H1 (cell line): ENCODE measurements at regions not wholly inside any gene's neighbourhood (a gene's known extent, or its start where the extent isn't known, plus 50 kb on each side); places are given as distances from the start of the nearest gene placed in this dataset.

ENCODE experiments used
- CTCF ChIA-PET: fragments of 300-600 bp; sonication (Branson Sonifier 250); formaldehyde crosslinking; loops from one replicate; lab custom pipeline; 2021; ENCODE audit not compliant: partially characterized antibody; lab: Charles Lee
- POLR2A ChIA-PET: fragments of 300-600 bp; sonication (Branson Sonifier 250); formaldehyde crosslinking; loops from one replicate; lab custom pipeline; 2021; ENCODE audit warnings: inconsistent platforms; ENCODE audit not compliant: partially characterized antibody; lab: Charles Lee
- DNase-seq, 2 experiments: peaks; one replicate each; pipeline versions ENCODE4 v3.0.0 to v3.0.0-alpha.2; 2010 to 2022; ENCODE audit warnings: low spot score in 2 of 2, low read depth in 1 of 2, mixed read lengths in 1 of 2
- FAIRE-seq: peaks from 2 replicates; lab custom pipeline; 2011; peaks lifted over from hg19 to GRCh38; lab: Jason Lieb, UNC
- H2AFZ ChIP-seq: 2 replicates; pipeline ENCODE4 v1.8.1; 2012; ENCODE audit warnings: low read length, inconsistent platforms
- H2AK5ac ChIP-seq: 2 replicates; pipeline ENCODE4 v1.6.1; 2013; ENCODE audit warnings: low read depth, low read length
- H2BK120ac ChIP-seq: replicated peaks from 2 replicates; pipeline ENCODE3; 2013; ENCODE audit warnings: low read depth, low read length, inconsistent platforms
- H2BK12ac ChIP-seq: 2 replicates; pipeline ENCODE4 v1.6.1; 2013; ENCODE audit warnings: low read depth, low read length
- H2BK15ac ChIP-seq: 2 replicates; pipeline ENCODE4 v1.6.1; 2013; ENCODE audit warnings: low read length
- H2BK20ac ChIP-seq: 2 replicates; pipeline ENCODE4 v1.6.1; 2013; ENCODE audit warnings: low read length
- H2BK5ac ChIP-seq: 2 replicates; pipeline ENCODE4 v1.6.1; 2013; ENCODE audit warnings: low read depth, low read length
- H3K14ac ChIP-seq: 2 replicates; pipeline ENCODE4 v1.6.1; 2013; ENCODE audit warnings: inconsistent platforms; ENCODE audit not compliant: insufficient read length
- H3K18ac ChIP-seq: 2 replicates; pipeline ENCODE4 v1.6.1; 2013; ENCODE audit warnings: low read length; ENCODE audit errors: extremely low read depth
- H3K23ac ChIP-seq: 2 replicates; pipeline ENCODE4 v1.6.1; 2013; ENCODE audit warnings: inconsistent platforms; ENCODE audit not compliant: insufficient read length
- H3K23me2 ChIP-seq: 2 replicates; pipeline ENCODE4 v1.6.1; 2013; ENCODE audit warnings: low read depth, low read length
- H3K27ac ChIP-seq: 2 replicates; pipeline ENCODE4 v1.6.1; 2011; ENCODE audit warnings: low read depth, low read length, inconsistent platforms
- H3K27me3 ChIP-seq, 4 experiments: replicated peaks in 1 of 4; 1 replicate in 1 of 4; 2 replicates in 3 of 4; pipeline versions ENCODE4 v1.6.1 to v1.8.1; 2011 to 2013; ENCODE audit warnings: low read length in 3 of 4, mild to moderate bottlenecking in 3 of 4, inconsistent platforms in 2 of 4, mixed read lengths in 2 of 4, moderate library complexity in 1 of 4; ENCODE audit not compliant: control insufficient read depth in 3 of 4, insufficient read depth in 3 of 4; ENCODE audit errors: extremely low read depth in 1 of 4
- H3K36me3 ChIP-seq, 4 experiments: 2 replicates each; pipeline versions ENCODE4 v1.6.1 to v1.8.1; 2011 to 2013; ENCODE audit warnings: mild to moderate bottlenecking in 4 of 4, low read length in 3 of 4, moderate library complexity in 2 of 4, control low read depth in 1 of 4, inconsistent platforms in 1 of 4; ENCODE audit not compliant: insufficient read depth in 4 of 4, control insufficient read depth in 2 of 4
- H3K4ac ChIP-seq: replicated peaks from 2 replicates; pipeline ENCODE3; 2013; ENCODE audit warnings: low read length, low read depth, mixed read lengths, inconsistent platforms; ENCODE audit not compliant: insufficient read length
- H3K4me1 ChIP-seq, 4 experiments: replicated peaks in 1 of 4; 1 replicate in 1 of 4; 2 replicates in 3 of 4; pipeline versions ENCODE4 v1.6.1 to v1.8.1; 2011 to 2013; ENCODE audit warnings: low read length in 3 of 4, inconsistent platforms in 2 of 4, mixed read lengths in 1 of 4; ENCODE audit not compliant: insufficient read depth in 4 of 4, control insufficient read depth in 3 of 4
- H3K4me2 ChIP-seq, 2 experiments: 2 replicates each; pipeline versions ENCODE4 v1.6.1 to v1.8.1; 2011 to 2013; ENCODE audit warnings: low read depth in 2 of 2, low read length in 2 of 2, control low read depth in 1 of 2, inconsistent platforms in 1 of 2, mild to moderate bottlenecking in 1 of 2; ENCODE audit not compliant: insufficient read depth in 1 of 2
- H3K4me3 ChIP-seq, 4 experiments: fragments of 200-600, 300-600 bp in 1 of 4; sonication (generic), shearing (Covaris generic), sonication (Bioruptor Twin) in 1 of 4; 2 replicates each; pipeline versions ENCODE4 v1.5.1 to v1.8.1; 2011 to 2016; ENCODE audit warnings: low read length in 4 of 4, low read depth in 3 of 4, control low read depth in 2 of 4, inconsistent platforms in 2 of 4, mild to moderate bottlenecking in 2 of 4, mixed read lengths in 1 of 4, moderate library complexity in 1 of 4; ENCODE audit not compliant: insufficient read depth in 2 of 4; ENCODE audit errors: extremely low read depth in 1 of 4
- H3K56ac ChIP-seq: replicated peaks from 2 replicates; pipeline ENCODE3; 2013; ENCODE audit warnings: low read depth, mild to moderate bottlenecking, mixed read lengths, low read length, inconsistent platforms; ENCODE audit not compliant: insufficient read length
- H3K79me1 ChIP-seq: 2 replicates; pipeline ENCODE4 v1.6.1; 2013; ENCODE audit warnings: low read depth, low read length, control low read depth
- H3K79me2 ChIP-seq, 2 experiments: 2 replicates each; pipeline versions ENCODE4 v1.6.1 to v1.8.1; 2012 to 2013; ENCODE audit warnings: low read length in 2 of 2, mild to moderate bottlenecking in 2 of 2, inconsistent platforms in 1 of 2; ENCODE audit not compliant: insufficient read depth in 2 of 2, control insufficient read depth in 1 of 2
- H3K9ac ChIP-seq, 4 experiments: replicated peaks in 1 of 4; 1 replicate in 1 of 4; 2 replicates in 3 of 4; pipeline versions ENCODE4 v1.6.1 to v1.8.1; 2011 to 2013; ENCODE audit warnings: low read depth in 3 of 4, low read length in 3 of 4, control low read depth in 2 of 4, mild to moderate bottlenecking in 2 of 4, moderate library complexity in 2 of 4, inconsistent platforms in 1 of 4; ENCODE audit errors: extremely low read depth in 1 of 4
- H3K9me3 ChIP-seq, 2 experiments: 2 replicates each; pipeline versions ENCODE4 v1.6.1 to v1.8.1; 2012 to 2013; ENCODE audit warnings: mild to moderate bottlenecking in 2 of 2, moderate library complexity in 2 of 2, control low read depth in 1 of 2, inconsistent platforms in 1 of 2, low read depth in 1 of 2, low read length in 1 of 2, mixed read lengths in 1 of 2; ENCODE audit not compliant: insufficient read depth in 2 of 2
- H4K20me1 ChIP-seq, 2 experiments: replicated peaks in 1 of 2; 2 replicates each; pipeline versions ENCODE3 to v1.8.1; 2011 to 2013; ENCODE audit warnings: inconsistent platforms in 2 of 2, low read length in 2 of 2, mild to moderate bottlenecking in 1 of 2; ENCODE audit not compliant: insufficient read depth in 2 of 2, control insufficient read depth in 1 of 2
- H4K5ac ChIP-seq: 2 replicates; pipeline ENCODE4 v1.6.1; 2013; ENCODE audit warnings: low read length, low read depth, mixed read lengths, inconsistent platforms; ENCODE audit not compliant: insufficient read length
- H4K8ac ChIP-seq: 2 replicates; pipeline ENCODE4 v1.8.0; 2013; ENCODE audit warnings: mild to moderate bottlenecking, moderate library complexity, low read length, inconsistent platforms; ENCODE audit not compliant: insufficient read depth; ENCODE audit errors: extremely low read depth
- H4K91ac ChIP-seq: replicated peaks from 2 replicates; pipeline ENCODE3; 2013; ENCODE audit warnings: low read length, mixed read lengths, inconsistent platforms; ENCODE audit not compliant: insufficient read length
- CBX5 ChIP-seq: fragments of 300-800, 300-1000 bp; sonication (generic); IDR thresholded peaks from 2 replicates; pipeline ENCODE4 v1.7.1; 2016; ENCODE audit warnings: antibody characterized with exemption, low read length, low read depth
- CBX8 ChIP-seq: fragments of 300-800, 300-1000 bp; sonication (generic); IDR thresholded peaks from 2 replicates; pipeline ENCODE4 v1.7.1; 2016; ENCODE audit warnings: low read depth, low read length, borderline replicate concordance
- CEBPB ChIP-seq: IDR thresholded peaks from 2 replicates; pipeline ENCODE4 v1.6.1; 2012; ENCODE audit warnings: low read depth, low read length
- CTCF ChIP-seq, 3 experiments: IDR thresholded peaks; 1 replicate in 2 of 3; 2 replicates in 1 of 3; pipeline versions ENCODE4 v1.5.1 to v1.6.1; 2011; ENCODE audit warnings: low read length in 3 of 3, mild to moderate bottlenecking in 3 of 3, inconsistent platforms in 2 of 3, low read depth in 1 of 3, moderate library complexity in 1 of 3; ENCODE audit not compliant: insufficient read depth in 1 of 3; ENCODE audit errors: control extremely low read depth in 1 of 3
- E2F6 ChIP-seq: IDR thresholded peaks from 2 replicates; pipeline ENCODE4 v1.6.1; 2012; ENCODE audit warnings: inconsistent platforms
- EZH2 ChIP-seq: fragments of 200-600 bp; sonication (generic); IDR thresholded peaks from 2 replicates; pipeline ENCODE4 v1.7.1; 2012; ENCODE audit warnings: low read depth, mild to moderate bottlenecking, moderate library complexity, low read length, inconsistent platforms; ENCODE audit not compliant: severe bottlenecking
- KDM1A ChIP-seq: fragments of 200-600, 300-600 bp; sonication (generic); IDR thresholded peaks from 2 replicates; pipeline ENCODE4 v1.7.1; 2016; ENCODE audit warnings: mild to moderate bottlenecking, low read length, borderline replicate concordance
- POLR2AphosphoS5 ChIP-seq: IDR thresholded peaks from 2 replicates; pipeline ENCODE4 v1.6.1; 2011; ENCODE audit warnings: low read depth, low read length
- RFX5 ChIP-seq: IDR thresholded peaks from 2 replicates; pipeline ENCODE4 v1.6.1; 2011; ENCODE audit warnings: low read depth, low read length, improper control_type of control experiment, borderline replicate concordance
- SIN3A ChIP-seq, 2 experiments: IDR thresholded peaks in 1 of 2; conservative IDR thresholded peaks in 1 of 2; 2 replicates each; pipeline ENCODE4 v1.6.1; 2011 to 2012; ENCODE audit warnings: low read length in 2 of 2, improper control_type of control experiment in 1 of 2, low read depth in 1 of 2, mild to moderate bottlenecking in 1 of 2
- SP1 ChIP-seq: IDR thresholded peaks from 2 replicates; pipeline ENCODE4 v1.6.1; 2011; ENCODE audit warnings: low read depth, low read length
- SUZ12 ChIP-seq: fragments of 200-600 bp; sonication (generic); IDR thresholded peaks from 2 replicates; pipeline ENCODE4 v1.6.1; 2012; ENCODE audit warnings: mild to moderate bottlenecking, inconsistent platforms, low read length, moderate library complexity, mixed read lengths
- WGBS, 2 experiments: shearing (Covaris generic) in 1 of 2; methylation state at CpG; one replicate each; pipeline versions ENCODE4 v1.1.6 to v1.1.7; 2013 to 2015; ENCODE audit warnings: low lambda C conversion rate in 2 of 2, mixed read lengths in 2 of 2, inconsistent platforms in 1 of 2, low coverage in 1 of 2, missing lambda C conversion rate in 1 of 2; ENCODE audit not compliant: insufficient replicate concordance in 2 of 2, insufficient coverage in 1 of 2, insufficient read length in 1 of 2; ENCODE audit errors: extremely low coverage in 1 of 2, missing lambda C conversion rate in 1 of 2; 5-methylcytosine and 5-hydroxymethylcytosine counted together

GRCh38 chr1:229142471-229142870, 128.4 kb upstream of the RAB4A start:
- Histone ChIP-seq H3K79me2 (no peaks in the 10 kb centered on the region), H3K4ac (no peak overlapping the region), H3K23ac (no peak overlapping the region), H2BK5ac (no peak overlapping the region), H3K9me3 (no peaks in the 10 kb centered on the region), H3K23me2 (no peaks in the 10 kb centered on the region), H3K27ac (no peak overlapping the region), H4K5ac (no peak overlapping the region), H4K8ac (no peak overlapping the region), H3K36me3 (no peaks in the 10 kb centered on the region), H2BK12ac (no peak overlapping the region), H4K91ac (no peak overlapping the region), H3K18ac (no peak overlapping the region), H2BK20ac (no peak overlapping the region), H3K9ac (no peak overlapping the region), H3K4me1 (peaks cover 0 to 4% (median under 1%) of the 10 kb centered on the region in 4 experiments; a peak in 4 of 7 replicates), H2AK5ac (no peak overlapping the region), H3K27me3 (peaks cover 0 to under 1% (median under 1%) of the 10 kb centered on the region in 4 experiments; a peak in 1 of 7 replicates), H3K14ac (no peak overlapping the region), H3K79me1 (no peaks in the 10 kb centered on the region), H2AFZ (no peak overlapping the region), H2BK120ac (no peak overlapping the region), H3K4me3 (no peak overlapping the region), H2BK15ac (no peak overlapping the region), H4K20me1 (no peaks in the 10 kb centered on the region), H3K4me2 (no peak overlapping the region), H3K56ac (no peak overlapping the region)
- no peak for DNase-seq
- ChIA-PET CTCF (no interaction called here), POLR2A (no interaction called here)
- WGBS, 2 experiments = 88% methylated on average over 2 of the region's 2 CpGs; no CpG with 5 or more reads in 1 of the 2 experiments
- no peak for FAIRE-seq
- TF ChIP-seq POLR2AphosphoS5 = no peak
- TF ChIP-seq RFX5 = no peak
- TF ChIP-seq KDM1A = no peak
- TF ChIP-seq SUZ12 = no peak
- TF ChIP-seq EZH2 = no peak
- no peak for TF ChIP-seq CBX5
- TF ChIP-seq E2F6 = no peak
- no peak for TF ChIP-seq CBX8
- TF ChIP-seq SIN3A (conservative IDR thresholded peaks at IDR 0.05 in 1 of 2, IDR thresholded peaks at IDR 0.05 in 1 of 2; ENCODE audit: low read depth in 1 of 2, low read length in 2 of 2) = no peak
- no peak for TF ChIP-seq SP1
- no peak for TF ChIP-seq CTCF (IDR thresholded peaks at IDR 0.05; ENCODE audit: control extremely low read depth in 1 of 3, insufficient read depth in 1 of 3, low read depth in 1 of 3, low read length in 3 of 3)
- no peak for TF ChIP-seq CEBPB
